ENCODE measurements at regions not wholly inside any gene's neighbourhood (a gene's known extent, or its start where the extent isn't known, plus 50 kb on each side); places are given as distances from the start of the nearest gene placed in this dataset.

- no peaks in the 10 kb centered on the region for H3K36me3 ChIP-seq
- DNase-seq: no peak
- H3K9me3 ChIP-seq: no peaks in the 10 kb centered on the region
- no peak overlapping the region for H3K27ac ChIP-seq
- no peak overlapping the region for H3K4me3 ChIP-seq
- no peak for TF ChIP-seq POLR2A (IDR thresholded peaks at IDR 0.05)
- no peak for TF ChIP-seq CTCF (IDR thresholded peaks at IDR 0.05)
- H3K27me3 ChIP-seq: no peaks in the 10 kb centered on the region
- no peaks in the 10 kb centered on the region for H3K4me1 ChIP-seq
Observed at GRCh38 chr11:80562523-80563125, 1121.8 kb upstream of the TENM4 start.

DNA sequence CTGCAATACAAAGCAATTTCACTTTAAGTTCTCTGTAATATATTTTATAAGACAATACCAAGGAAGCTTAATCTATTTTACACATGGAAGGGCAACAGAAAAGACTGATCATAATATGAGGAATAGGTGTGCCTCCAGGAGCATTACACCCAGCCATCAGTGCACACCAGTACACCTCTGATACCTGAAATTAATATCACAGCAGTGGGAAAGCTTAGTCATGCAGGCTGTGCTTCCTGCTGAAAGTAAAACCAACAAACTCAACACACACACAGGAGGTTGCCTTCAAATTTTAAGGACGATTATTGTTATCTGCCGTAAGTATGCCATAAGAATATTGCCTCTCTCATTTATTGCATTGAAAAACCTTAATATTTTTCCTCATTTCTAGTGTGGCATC is 1119.1 kb upstream of the TENM4 start:
- Histone ChIP-seq H3K4me3 (no peak overlapping the region), H3K27me3 (no peaks in the 10 kb centered on the region), H3K4me1 (no peaks in the 10 kb centered on the region), H3K27ac (no peak overlapping the region), H3K36me3 (no peaks in the 10 kb centered on the region), H3K9me3 (no peaks in the 10 kb centered on the region)
- TF ChIP-seq CTCF (IDR thresholded peaks at IDR 0.05) (no peak), POLR2A (IDR thresholded peaks at IDR 0.05) (no peak)
- no peak for DNase-seq

- H3K27ac ChIP-seq: no peak overlapping the region
- H3K36me3 ChIP-seq: no peaks in the 10 kb centered on the region
- H3K4me3 ChIP-seq: no peak overlapping the region
- no peaks in the 10 kb centered on the region for H3K4me1 ChIP-seq
- H3K9me3 ChIP-seq: no peaks in the 10 kb centered on the region
- H3K27me3 ChIP-seq: no peaks in the 10 kb centered on the region
- TF ChIP-seq CTCF (IDR thresholded peaks at IDR 0.05) (no peak), POLR2A (IDR thresholded peaks at IDR 0.05) (no peak)
- no peak for DNase-seq
Observed at GRCh38 chr11:80553565-80553964, 1112.7 kb upstream of the TENM4 start.

DNA sequence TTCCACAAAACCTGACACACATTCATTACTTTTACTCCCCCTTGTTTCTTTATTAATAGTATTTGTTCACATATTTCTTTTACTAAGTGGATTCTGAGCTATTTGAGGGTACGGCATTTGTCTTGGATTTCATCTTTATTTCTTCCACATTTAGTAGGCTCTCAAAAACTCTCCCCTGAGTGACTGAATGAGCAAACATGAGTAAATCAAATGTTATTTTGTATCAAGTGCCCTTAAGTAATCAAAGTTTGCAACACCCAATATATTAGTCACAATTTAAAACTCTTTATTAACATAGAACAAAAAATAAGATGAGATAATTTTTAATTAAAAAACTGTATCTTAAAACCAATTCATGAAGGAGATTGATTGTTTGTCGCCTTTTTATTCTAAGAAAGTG is 1101.9 kb upstream of the TENM4 start:
- TF ChIP-seq POLR2A (IDR thresholded peaks at IDR 0.05) (no peak), CTCF (IDR thresholded peaks at IDR 0.05) (no peak)
- no peaks in the 10 kb centered on the region for H3K36me3 ChIP-seq
- no peaks in the 10 kb centered on the region for H3K4me1 ChIP-seq
- H3K9me3 ChIP-seq: no peaks in the 10 kb centered on the region
- DNase-seq: no peak
- no peak overlapping the region for H3K27ac ChIP-seq
- H3K27me3 ChIP-seq: no peaks in the 10 kb centered on the region
- no peak overlapping the region for H3K4me3 ChIP-seq

GRCh38 chr11:80538040-80538439 is 1097.2 kb upstream of the TENM4 start:
- no peak for DNase-seq
- no peak overlapping the region for H3K4me3 ChIP-seq
- no peaks in the 10 kb centered on the region for H3K27me3 ChIP-seq
- TF ChIP-seq POLR2A (IDR thresholded peaks at IDR 0.05) (no peak), CTCF (IDR thresholded peaks at IDR 0.05) (no peak)
- no peak overlapping the region for H3K27ac ChIP-seq
- no peaks in the 10 kb centered on the region for H3K36me3 ChIP-seq
- H3K9me3 ChIP-seq: no peaks in the 10 kb centered on the region
- no peaks in the 10 kb centered on the region for H3K4me1 ChIP-seq

- no peak for DNase-seq
- Histone ChIP-seq H3K4me1 (no peaks in the 10 kb centered on the region), H3K27me3 (no peaks in the 10 kb centered on the region), H3K36me3 (no peaks in the 10 kb centered on the region), H3K4me3 (no peak overlapping the region), H3K27ac (no peak overlapping the region), H3K9me3 (no peaks in the 10 kb centered on the region)
- TF ChIP-seq POLR2A (IDR thresholded peaks at IDR 0.05) (no peak), CTCF (IDR thresholded peaks at IDR 0.05) (no peak)
Observed at GRCh38 chr11:80533463-80533862, 1092.6 kb upstream of the TENM4 start.

Data from Peyer's patch (tissue), 4 donors.